HG03039 (cell line): ENCODE measurements at regions not wholly inside any gene's neighbourhood (a gene's known extent, or its start where the extent isn't known, plus 50 kb on each side); places are given as distances from the start of the nearest gene placed in this dataset.
"Not testable (repeated sequence)": the region's sequence is repeated elsewhere in the genome, so short reads cannot be mapped to it uniquely, and the experiment has no call there.

Experiments
- ATAC-seq: cut with Tn5 transposase; IDR thresholded peaks from one replicate; pipeline ENCODE4 v1.9.1; 2021; ENCODE audit warnings: mild to moderate bottlenecking, moderate library complexity; ENCODE audit not compliant: unreplicated experiment

DNA sequence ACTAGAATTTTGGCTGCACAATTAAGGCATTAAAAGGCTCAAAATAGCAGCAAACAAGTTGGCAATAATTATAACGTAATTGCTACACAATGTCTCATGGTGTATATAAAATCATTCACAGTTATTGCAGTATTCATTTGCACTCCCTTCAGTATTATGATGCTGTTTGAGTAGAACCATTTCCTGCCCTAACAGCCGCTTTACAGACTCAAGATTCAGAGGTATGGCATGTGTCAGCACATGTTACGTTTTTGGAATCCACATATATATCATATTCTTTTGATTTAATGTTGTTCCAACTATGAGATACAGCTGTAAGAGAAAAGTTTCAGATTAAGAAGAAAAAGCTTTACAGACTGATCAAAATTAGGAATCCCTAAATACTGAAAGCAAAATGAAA lies 56.3 kb upstream of the NCKAP5 start:
- no peak for ATAC-seq

DNA sequence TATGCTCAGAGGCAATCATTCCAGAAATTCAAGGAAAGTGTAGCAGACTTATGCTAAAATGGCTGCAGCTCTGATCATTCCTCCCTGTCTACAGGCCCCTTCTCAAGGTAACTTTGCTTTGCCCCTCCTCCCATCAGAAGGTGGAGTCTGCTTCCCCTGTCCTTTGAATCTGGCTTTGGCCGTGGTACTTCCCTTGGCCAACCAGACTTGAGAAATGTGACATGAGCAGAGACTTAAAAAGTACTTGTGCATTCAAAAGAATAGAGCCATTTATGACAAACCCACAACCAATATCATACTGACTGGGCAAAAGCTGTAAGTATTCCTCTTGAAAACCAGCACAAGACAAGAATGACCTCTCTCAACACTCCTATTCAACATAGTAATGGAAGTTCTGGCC lies 59.5 kb upstream of the NCKAP5 start:
- ATAC-seq = no peak

DNA sequence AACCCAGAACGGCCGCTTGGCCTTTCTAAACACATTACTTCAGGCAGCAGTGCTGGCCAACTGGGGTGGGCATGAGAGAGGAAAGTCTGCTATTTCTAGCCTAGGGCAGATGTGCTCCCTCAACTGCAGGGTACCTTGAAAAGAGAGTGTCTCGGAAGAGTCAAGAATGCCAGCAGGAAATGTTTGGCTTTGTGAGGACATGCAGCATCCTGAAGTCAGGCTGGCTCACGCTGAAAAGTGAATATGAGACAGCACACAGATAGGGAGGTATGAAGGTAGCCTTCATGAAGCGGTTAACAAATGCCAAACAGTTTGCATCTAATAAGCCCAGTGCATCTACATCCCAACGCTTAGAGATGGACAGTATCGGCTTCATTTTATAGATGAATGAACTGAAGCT lies 65.0 kb upstream of the NCKAP5 start:
- no peak for ATAC-seq

DNA sequence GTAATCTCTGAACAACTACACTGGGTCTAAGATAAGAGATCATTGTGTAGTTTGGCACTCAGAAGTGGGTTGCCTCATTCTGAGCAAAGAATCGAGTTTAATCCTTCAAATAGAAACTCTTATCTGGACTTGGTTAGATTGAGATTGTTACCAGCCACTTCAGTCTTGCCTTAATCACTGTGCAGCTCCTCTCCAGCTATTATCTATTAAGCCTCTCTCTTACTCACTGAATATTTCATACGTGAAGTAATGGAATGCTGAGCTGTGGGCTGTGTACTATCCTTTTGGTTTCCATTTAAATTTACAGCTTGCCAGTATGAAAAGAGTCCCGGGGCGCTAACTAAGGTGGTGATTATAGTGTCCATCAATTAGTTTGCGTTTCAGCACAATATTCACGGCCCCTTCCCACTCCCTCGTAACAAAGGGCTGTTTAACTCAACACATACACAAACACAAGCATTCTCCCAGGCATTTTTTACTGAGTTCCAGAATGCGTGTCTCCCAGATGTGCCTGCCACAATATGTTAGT lies 65.7 kb upstream of the NCKAP5 start:
- ATAC-seq = no peak

DNA sequence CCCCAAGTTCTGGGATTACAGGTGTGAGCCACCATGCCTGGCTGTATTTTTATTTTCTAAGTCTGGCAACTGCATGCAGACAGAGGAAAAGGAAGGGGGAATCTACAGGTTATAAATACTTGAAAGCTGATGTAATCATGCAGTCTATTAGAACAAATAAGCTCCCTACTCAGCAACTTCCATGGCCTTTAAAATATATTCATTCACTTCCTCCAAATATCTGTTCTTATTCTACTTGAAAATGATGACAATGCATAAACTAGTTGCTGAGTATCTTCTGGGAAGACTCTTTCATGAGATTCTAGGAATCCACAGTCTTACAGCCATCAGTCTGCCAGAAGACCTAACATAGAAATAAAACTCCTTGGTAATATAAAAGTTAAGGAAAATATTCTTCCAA lies 66.9 kb upstream of the NCKAP5 start:
- ATAC-seq = no peak

DNA sequence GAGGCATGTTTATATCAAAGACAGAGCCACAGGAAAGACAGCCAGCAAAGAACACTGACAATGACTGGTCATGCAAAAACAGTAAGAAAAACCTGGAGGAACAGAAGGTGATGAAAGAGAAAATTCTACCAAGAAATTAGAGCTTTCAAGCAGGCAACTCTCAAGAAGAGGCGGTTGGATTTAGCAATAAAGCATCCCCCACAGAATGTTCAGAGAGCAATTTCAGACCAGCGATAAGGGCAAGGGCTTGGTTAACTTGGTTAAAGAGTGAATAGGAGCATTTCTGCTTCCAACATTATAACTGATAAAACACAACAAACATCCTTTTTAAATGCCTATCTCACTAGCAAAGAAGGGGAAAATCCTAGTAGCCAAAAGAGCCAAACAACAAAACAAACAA lies 68.0 kb upstream of the NCKAP5 start:
- ATAC-seq = no peak

DNA sequence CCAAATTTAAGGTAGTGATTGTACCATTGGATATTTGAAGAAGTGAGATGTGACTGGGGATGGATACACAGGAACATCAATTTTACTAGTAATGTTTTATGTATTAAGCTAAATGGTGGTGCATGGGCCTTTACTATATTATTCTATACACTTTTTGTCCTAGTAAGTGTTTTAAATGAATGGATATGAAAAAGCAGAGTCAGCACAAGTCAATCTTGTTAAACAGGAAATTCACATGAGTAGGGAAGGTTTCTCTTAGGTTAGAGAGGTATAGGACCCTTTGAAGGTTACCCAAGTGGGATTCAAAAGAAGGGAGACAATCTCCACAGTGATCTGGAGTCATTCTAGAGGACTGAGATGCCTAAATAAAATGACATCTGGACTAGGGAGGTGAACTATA lies 71.8 kb upstream of the NCKAP5 start:
- ATAC-seq = no peak

GRCh38 chr2:133641497-133641896 lies 73.2 kb upstream of the NCKAP5 start:
- ATAC-seq = no peak

GRCh38 chr2:133641942-133642725 lies 73.9 kb upstream of the NCKAP5 start:
- no peak for ATAC-seq

DNA sequence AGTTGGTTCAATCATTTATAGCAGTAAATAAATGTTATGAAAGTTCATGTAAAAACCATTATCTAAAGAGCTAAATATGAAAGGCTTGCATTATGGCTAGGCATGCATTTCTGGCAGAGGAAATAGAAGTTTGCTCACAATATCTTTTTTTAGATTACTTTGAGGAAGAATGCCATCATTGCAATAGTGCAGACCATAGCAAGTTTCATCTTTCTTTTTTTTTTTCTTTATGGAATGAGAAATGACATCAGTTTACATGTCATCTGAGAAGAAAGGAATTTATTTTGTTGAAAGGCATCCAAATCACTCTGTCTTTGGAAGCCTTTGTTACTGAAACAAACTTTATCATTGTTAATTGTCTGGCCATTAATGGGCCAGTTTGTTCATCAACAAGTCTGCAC lies 74.5 kb upstream of the NCKAP5 start:
- ATAC-seq = no peak

DNA sequence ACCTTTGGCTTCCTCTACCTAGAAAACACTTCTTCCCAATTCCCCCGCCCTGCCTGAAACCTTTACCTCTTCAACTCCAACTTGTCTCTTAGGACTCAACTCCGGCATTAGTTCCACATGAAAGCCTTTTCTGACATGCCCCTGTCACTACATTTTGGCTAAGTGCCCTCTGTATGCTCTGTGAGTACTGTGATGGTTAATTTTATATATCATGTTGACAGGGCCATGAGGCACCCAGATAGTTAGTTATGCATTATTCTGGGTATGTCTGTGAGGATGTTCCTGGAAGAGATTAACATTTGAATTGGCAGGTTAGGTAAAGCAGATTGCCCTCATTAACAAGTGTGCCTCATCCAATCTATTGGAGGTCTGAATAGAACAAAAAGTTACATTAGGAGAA lies 75.6 kb upstream of the NCKAP5 start:
- no peak for ATAC-seq

DNA sequence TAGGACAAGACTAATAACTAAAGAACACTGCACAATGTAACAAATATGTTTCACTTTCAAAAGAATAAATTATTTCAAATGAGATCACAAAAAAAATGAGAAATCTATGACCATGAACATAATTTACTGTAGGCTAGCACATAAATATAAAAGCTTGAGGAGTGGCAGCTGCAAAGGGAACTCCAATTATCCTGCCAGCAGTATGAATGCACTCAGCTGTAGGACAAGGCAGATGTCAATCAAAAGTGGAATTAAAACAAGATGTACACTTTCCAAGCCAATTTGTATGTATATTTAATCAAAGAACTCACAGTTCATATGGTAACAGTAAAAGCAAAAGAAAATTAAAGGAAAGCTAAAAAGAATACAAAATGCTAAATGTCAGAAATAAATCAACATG lies 76.6 kb upstream of the NCKAP5 start:
- ATAC-seq = no peak

DNA sequence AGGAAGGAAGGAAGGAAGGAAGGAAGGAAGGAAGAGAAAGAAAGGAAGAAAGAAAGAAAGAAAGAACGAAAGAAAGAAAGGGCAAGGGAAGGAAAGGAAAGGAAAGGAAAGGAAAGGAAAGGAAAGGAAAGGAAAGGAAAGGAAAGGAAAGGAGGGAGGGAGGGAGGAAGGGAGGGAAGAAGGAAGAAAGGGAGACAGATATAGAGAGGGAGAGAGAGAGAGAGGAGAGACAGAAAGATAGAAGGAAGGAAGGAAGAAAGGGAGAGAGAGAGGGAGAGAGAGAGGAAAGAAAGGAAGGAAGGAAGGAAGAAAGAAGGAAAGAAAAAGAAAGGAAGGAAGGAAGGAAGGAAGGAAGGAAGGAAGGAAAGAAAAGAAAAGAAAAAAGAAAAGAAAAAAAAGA lies 79.1 kb upstream of the NCKAP5 start:
- ATAC-seq = not testable (repeated sequence)

DNA sequence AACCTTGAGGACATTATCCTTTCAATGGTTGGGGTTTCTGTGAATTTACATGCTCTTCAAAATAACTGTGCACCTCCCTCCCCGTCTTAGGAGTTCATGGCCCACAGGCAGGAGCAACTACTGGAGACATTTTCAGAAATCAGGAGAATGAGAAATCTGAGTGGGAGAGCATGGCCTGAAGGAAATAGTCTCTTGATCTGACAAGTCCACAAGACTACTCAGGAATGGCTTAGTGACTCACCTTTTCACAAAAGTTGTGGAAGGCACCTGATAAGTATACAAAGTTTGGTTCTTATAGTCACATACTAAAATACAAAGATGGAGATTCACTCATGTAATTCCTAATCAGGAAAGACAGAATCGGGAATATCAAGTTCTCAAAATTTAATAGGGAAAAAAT lies 83.6 kb upstream of the NCKAP5 start:
- no peak for ATAC-seq

GRCh38 chr2:133652398-133652797 lies 84.1 kb upstream of the NCKAP5 start:
- no peak for ATAC-seq

DNA sequence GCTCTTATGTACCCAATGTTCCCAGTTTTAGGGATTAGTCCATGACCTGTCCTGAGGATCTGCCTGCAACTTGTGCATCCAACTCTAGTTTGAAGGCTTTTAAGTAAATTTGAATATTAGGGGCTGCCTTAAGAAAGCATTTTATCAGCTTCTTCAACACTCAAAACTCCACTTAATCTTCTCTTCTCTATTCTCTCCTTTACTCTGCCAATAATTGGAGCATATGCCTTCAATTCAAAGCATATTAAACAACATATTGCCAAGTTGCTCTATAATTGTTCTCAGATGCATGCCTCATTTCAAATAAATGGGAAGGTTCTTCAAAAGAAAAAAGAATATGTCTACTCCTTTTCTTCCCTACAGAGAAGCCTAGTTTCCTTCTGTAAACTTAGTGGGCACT lies 84.8 kb upstream of the NCKAP5 start:
- no peak for ATAC-seq

GRCh38 chr2:133654949-133655348 lies 86.7 kb upstream of the NCKAP5 start:
- ATAC-seq = no peak

- no peak for ATAC-seq
These were observed 87.3 kb upstream of the NCKAP5 start for GRCh38 chr2:133655610-133656009.

GRCh38 chr2:133657591-133657990 lies 89.3 kb upstream of the NCKAP5 start:
- ATAC-seq = no peak

DNA sequence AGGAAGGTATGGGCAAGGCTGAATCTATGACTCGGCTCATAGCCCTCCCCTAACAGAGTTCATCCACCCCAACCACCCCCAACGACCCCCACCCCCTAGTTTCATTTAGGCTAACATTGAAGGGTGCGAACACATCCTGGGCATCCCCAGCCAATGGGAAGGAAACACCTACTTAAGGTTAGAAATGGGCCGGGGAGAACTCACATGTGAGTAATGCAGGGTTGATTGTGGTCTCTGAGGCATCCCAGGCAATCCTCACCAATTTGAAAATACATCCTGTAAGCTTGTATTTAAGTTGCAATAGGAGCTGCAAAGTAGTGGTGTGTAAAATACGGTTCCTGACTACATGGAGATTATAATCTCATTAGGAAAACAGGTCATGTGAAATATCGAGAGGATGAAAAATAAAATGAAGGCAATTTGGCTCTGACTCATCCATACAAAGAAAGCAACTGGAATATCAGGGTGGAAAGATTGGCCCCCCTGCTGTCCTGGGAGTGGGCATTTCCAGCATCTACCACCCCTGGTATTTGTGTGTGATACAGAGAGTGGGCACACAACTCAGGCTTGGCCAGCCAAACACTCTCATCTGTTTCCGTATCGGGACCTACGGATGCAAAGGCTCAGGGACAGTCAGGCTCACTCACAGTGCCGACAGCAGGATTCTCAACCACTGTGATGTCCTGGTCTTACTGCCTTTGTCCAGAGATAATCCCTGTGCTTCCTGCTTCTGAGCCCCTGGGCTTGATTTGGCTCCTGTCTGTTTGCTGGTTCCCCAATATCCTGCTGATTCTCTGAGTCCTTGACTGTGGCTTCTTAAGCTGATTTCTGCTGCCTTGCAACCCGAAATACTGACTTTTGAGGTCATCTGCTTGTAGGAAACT lies 90.0 kb upstream of the NCKAP5 start:
- ATAC-seq = no peak

GRCh38 chr2:133660510-133660909 lies 92.2 kb upstream of the NCKAP5 start:
- no peak for ATAC-seq

GRCh38 chr2:133661392-133661791 lies 93.1 kb upstream of the NCKAP5 start:
- ATAC-seq = no peak
